ENCODE measurements at regions not wholly inside any gene's neighbourhood (a gene's known extent, or its start where the extent isn't known, plus 50 kb on each side); places are given as distances from the start of the nearest gene placed in this dataset.

- TF ChIP-seq POLR2A (IDR thresholded peaks at IDR 0.05; ENCODE audit: extremely low read depth, insufficient read length) (no peak), CTCF (IDR thresholded peaks at IDR 0.05; ENCODE audit: low read depth, low read length) (no peak), MAX (IDR thresholded peaks at IDR 0.05; ENCODE audit: low read depth, low read length) (no peak)
Observed at GRCh38 chr3:127445581-127446343, 144.8 kb downstream of the TPRA1 start.

Data from NB4 (cell line).